ENCODE measurements at regions not wholly inside any gene's neighbourhood (a gene's known extent, or its start where the extent isn't known, plus 50 kb on each side); places are given as distances from the start of the nearest gene placed in this dataset.

GRCh38 chr2:142259356-142259755 is 128.5 kb upstream of the LRP1B start:
- Histone ChIP-seq H3K27ac (replicated peaks) (no peak overlapping the region), H3K27me3 (ENCODE audit: insufficient read depth, poor library complexity, severe bottlenecking) (no peaks in the 10 kb centered on the region), H3K4me3 (replicated peaks; ENCODE audit: insufficient read depth, low read length) (no peak overlapping the region)
- no peak for DNase-seq (ENCODE audit: low read depth in 1 of 2, low spot score in 1 of 2)
- TF ChIP-seq SPI1 (IDR thresholded peaks at IDR 0.05; ENCODE audit: borderline replicate concordance, low read depth), result no peak
- TF ChIP-seq REST (IDR thresholded peaks at IDR 0.05; ENCODE audit: insufficient replicate concordance, low read depth), result no peak
- no peak for TF ChIP-seq POLR2AphosphoS5 (IDR thresholded peaks at IDR 0.05; ENCODE audit: low read depth)
- TF ChIP-seq GABPA (IDR thresholded peaks at IDR 0.05; ENCODE audit: low read depth), result no peak
- TF ChIP-seq CTCF (IDR thresholded peaks at IDR 0.05; ENCODE audit: insufficient read depth, low read length), result no peak

GRCh38 chr2:142254031-142254430 is 123.2 kb upstream of the LRP1B start:
- Histone ChIP-seq H3K27me3 (ENCODE audit: insufficient read depth, poor library complexity, severe bottlenecking) (no peaks in the 10 kb centered on the region), H3K27ac (replicated peaks) (no peak overlapping the region), H3K4me3 (replicated peaks; ENCODE audit: insufficient read depth, low read length) (no peak overlapping the region)
- TF ChIP-seq GABPA (IDR thresholded peaks at IDR 0.05; ENCODE audit: low read depth) (no peak), CTCF (IDR thresholded peaks at IDR 0.05; ENCODE audit: insufficient read depth, low read length) (no peak), POLR2AphosphoS5 (IDR thresholded peaks at IDR 0.05; ENCODE audit: low read depth) (no peak), REST (IDR thresholded peaks at IDR 0.05; ENCODE audit: insufficient replicate concordance, low read depth) (no peak), SPI1 (IDR thresholded peaks at IDR 0.05; ENCODE audit: borderline replicate concordance, low read depth) (no peak)
- DNase-seq (ENCODE audit: low read depth in 1 of 2, low spot score in 1 of 2), result no peak

GRCh38 chr2:142241016-142241415 is 110.2 kb upstream of the LRP1B start:
- Histone ChIP-seq H3K4me3 (replicated peaks; ENCODE audit: insufficient read depth, low read length) (no peak overlapping the region), H3K27me3 (ENCODE audit: insufficient read depth, poor library complexity, severe bottlenecking) (no peaks in the 10 kb centered on the region), H3K27ac (replicated peaks) (no peak overlapping the region)
- no peak for DNase-seq (ENCODE audit: low read depth in 1 of 2, low spot score in 1 of 2)
- no peak for TF ChIP-seq GABPA (IDR thresholded peaks at IDR 0.05; ENCODE audit: low read depth)
- no peak for TF ChIP-seq REST (IDR thresholded peaks at IDR 0.05; ENCODE audit: insufficient replicate concordance, low read depth)
- no peak for TF ChIP-seq CTCF (IDR thresholded peaks at IDR 0.05; ENCODE audit: insufficient read depth, low read length)
- TF ChIP-seq POLR2AphosphoS5 (IDR thresholded peaks at IDR 0.05; ENCODE audit: low read depth), result no peak
- TF ChIP-seq SPI1 (IDR thresholded peaks at IDR 0.05; ENCODE audit: borderline replicate concordance, low read depth), result no peak

Measured in HL-60 (cell line).